HCT116 (cell line): ENCODE measurements at regions not wholly inside any gene's neighbourhood (a gene's known extent, or its start where the extent isn't known, plus 50 kb on each side); places are given as distances from the start of the nearest gene placed in this dataset.

Source experiments
- ATAC-seq: fragments of 200-7000 bp; cut with Tn5 transposase; 2 replicates; pipeline ENCODE4 v1.9.1; 2020; ENCODE audit warnings: mild to moderate bottlenecking, moderate library complexity
- BruUV-seq: library from RNA; stranded (reverse); fragments of 400-500 nt; replicated peaks from 2 replicates; lab custom pipeline; 2021; lab: Mats Ljungman, UMichigan
- CTCF ChIA-PET: fragments of 300-600 bp; sonication (Branson Sonifier 250); formaldehyde crosslinking; loops from one replicate; lab custom pipeline; 2021; ENCODE audit warnings: antibody characterized with exemption; lab: Charles Lee
- POLR2A ChIA-PET: fragments of 300-600, 350-600 bp; sonication (Branson Sonifier 250); formaldehyde crosslinking; loops from one replicate; lab custom pipeline; 2021; ENCODE audit warnings: antibody characterized with exemption; lab: Charles Lee
- RAD21 ChIA-PET, 2 experiments: fragments of 300-600 bp; sonication (Branson Sonifier 250); formaldehyde crosslinking; loops; one replicate each; lab custom pipeline; 2023; ENCODE audit warnings: low total read pairs in 2 of 2; ENCODE audit not compliant: uncharacterized antibody in 2 of 2, unreplicated experiment in 2 of 2, low non-redundant PET in 1 of 2; lab: Charles Lee
- DNase-seq: peaks from one replicate; pipeline ENCODE4 v3.0.0-alpha.2; 2010; ENCODE audit warnings: low read depth, low spot score
- H2AFZ ChIP-seq: fragments of 200-600 bp; shearing (Covaris generic), sonication (generic); 2 replicates; pipeline ENCODE4 v1.6.1; 2017; ENCODE audit warnings: low read depth, mixed run types, mixed read lengths, antibody characterized with exemption, low read length; ENCODE audit not compliant: poor library complexity, severe bottlenecking
- H3K27ac ChIP-seq: 2 replicates; pipeline ENCODE4 v1.5.1; 2012; ENCODE audit warnings: low read depth, low read length
- H3K27me3 ChIP-seq: fragments of 200-600 bp; sonication (generic); 2 replicates; pipeline ENCODE4 v1.6.1; 2016; ENCODE audit warnings: mixed run types, low read length, mixed read lengths; ENCODE audit not compliant: insufficient read depth
- H3K36me3 ChIP-seq, 2 experiments: fragments of 200-500 bp in 1 of 2; fragments of 200-600 bp in 1 of 2; sonication (Bioruptor generic) in 1 of 2; sonication (generic) in 1 of 2; 2 replicates each; pipeline versions ENCODE4 v1.5.1 to v1.6.1; 2014 to 2016; ENCODE audit warnings: low read length in 2 of 2, inconsistent platforms in 1 of 2, mixed read lengths in 1 of 2, mixed run types in 1 of 2; ENCODE audit not compliant: insufficient read depth in 2 of 2, control insufficient read depth in 1 of 2
- H3K4me1 ChIP-seq, 2 experiments: fragments of 200-600 bp in 1 of 2; sonication (generic) in 1 of 2; 2 replicates each; pipeline versions ENCODE4 v1.5.1 to v1.6.1; 2012 to 2017; ENCODE audit warnings: low read length in 2 of 2, inconsistent platforms in 1 of 2, mild to moderate bottlenecking in 1 of 2, mixed read lengths in 1 of 2, mixed run types in 1 of 2, moderate library complexity in 1 of 2; ENCODE audit not compliant: insufficient read depth in 2 of 2, control insufficient read depth in 1 of 2
- H3K4me2 ChIP-seq: fragments of 200-600 bp; sonication (generic); 2 replicates; pipeline ENCODE4 v1.6.1; 2017; ENCODE audit warnings: mixed run types, low read length, mixed read lengths
- H3K4me3 ChIP-seq, 2 experiments: fragments of 200-600 bp in 1 of 2; sonication (generic) in 1 of 2; replicated peaks in 1 of 2; 2 replicates each; pipeline ENCODE4 v1.5.1; 2011 to 2016; ENCODE audit warnings: low read length in 2 of 2, control low read depth in 1 of 2, low read depth in 1 of 2, mild to moderate bottlenecking in 1 of 2, mixed read lengths in 1 of 2, mixed run types in 1 of 2
- H3K79me2 ChIP-seq: fragments of 200-600 bp; sonication (generic); 2 replicates; pipeline ENCODE4 v1.6.1; 2017; ENCODE audit warnings: mild to moderate bottlenecking, mixed run types, low read length, moderate library complexity, mixed read lengths; ENCODE audit not compliant: insufficient read depth
- H3K9ac ChIP-seq: fragments of 200-600 bp; sonication (generic); 2 replicates; pipeline ENCODE4 v1.6.1; 2016; ENCODE audit warnings: low read length, mixed read lengths
- H3K9me2 ChIP-seq: fragments of 200-600 bp; sonication (generic), shearing (Covaris generic); 2 replicates; pipeline ENCODE4 v1.6.1; 2017; ENCODE audit warnings: mixed run types, mild to moderate bottlenecking, moderate library complexity; ENCODE audit not compliant: insufficient read depth
- H3K9me3 ChIP-seq, 2 experiments: fragments of 200-500 bp in 1 of 2; fragments of 200-600 bp in 1 of 2; sonication (Bioruptor generic) in 1 of 2; sonication (generic) in 1 of 2; 2 replicates each; pipeline ENCODE4 v1.6.1; 2014 to 2017; ENCODE audit warnings: low read length in 2 of 2, mixed read lengths in 2 of 2, inconsistent platforms in 1 of 2, low read depth in 1 of 2, mild to moderate bottlenecking in 1 of 2, mixed run types in 1 of 2, moderate library complexity in 1 of 2; ENCODE audit not compliant: control insufficient read depth in 1 of 2, insufficient read depth in 1 of 2
- H4K20me1 ChIP-seq: fragments of 200-600 bp; sonication (generic), shearing (Covaris generic); 2 replicates; pipeline ENCODE4 v1.6.1; 2017; ENCODE audit warnings: mixed run types, mild to moderate bottlenecking, moderate library complexity; ENCODE audit not compliant: insufficient read depth
- CBX3 ChIP-seq: IDR thresholded peaks from 2 replicates; pipeline ENCODE4 v1.6.1; 2012; ENCODE audit warnings: low read depth
- CEBPB ChIP-seq: IDR thresholded peaks from 2 replicates; pipeline ENCODE4 v1.6.1; 2012; ENCODE audit warnings: low read depth
- CTCF ChIP-seq, 3 experiments: fragments of 200-600 bp in 1 of 3; sonication (generic) in 1 of 3; IDR thresholded peaks in 2 of 3; conservative IDR thresholded peaks in 1 of 3; 2 replicates each; pipeline ENCODE4 v1.5.1; 2012 to 2017; ENCODE audit warnings: low read depth in 2 of 3, low read length in 2 of 3, antibody characterized with exemption in 1 of 3, borderline replicate concordance in 1 of 3, control low read depth in 1 of 3, mild to moderate bottlenecking in 1 of 3, mixed read lengths in 1 of 3, mixed run types in 1 of 3, moderate library complexity in 1 of 3; ENCODE audit not compliant: insufficient read depth in 1 of 3
- EGR1 ChIP-seq: IDR thresholded peaks from 2 replicates; pipeline ENCODE4 v1.6.1; 2012; ENCODE audit warnings: low read depth
- EZH2 ChIP-seq: fragments of 200-600 bp; sonication (generic); IDR thresholded peaks from 2 replicates; pipeline ENCODE4 v1.6.1; 2017; ENCODE audit warnings: antibody characterized with exemption, mixed run types
- EZH2phosphoT487 ChIP-seq: fragments of 200-600 bp; IDR thresholded peaks from 2 replicates; pipeline ENCODE4 v1.6.1; 2018; ENCODE audit warnings: antibody characterized with exemption, borderline replicate concordance
- FOSL1 ChIP-seq: IDR thresholded peaks from 2 replicates; pipeline ENCODE4 v1.6.1; 2012; ENCODE audit warnings: low read depth
- JUND ChIP-seq: IDR thresholded peaks from 2 replicates; pipeline ENCODE4 v1.6.1; 2012
- POLR2A ChIP-seq: IDR thresholded peaks from 2 replicates; pipeline ENCODE4 v1.7.0; 2011; ENCODE audit warnings: borderline replicate concordance; ENCODE audit not compliant: insufficient read depth, insufficient read length; ENCODE audit errors: extremely low read depth
- POLR2AphosphoS5 ChIP-seq: IDR thresholded peaks from 2 replicates; pipeline ENCODE4 v1.6.1; 2011; ENCODE audit warnings: mild to moderate bottlenecking, low read depth, low read length, moderate library complexity
- RAD21 ChIP-seq: IDR thresholded peaks from 2 replicates; pipeline ENCODE4 v1.6.1; 2012; ENCODE audit warnings: low read depth, mild to moderate bottlenecking
- SIN3A ChIP-seq: IDR thresholded peaks from 2 replicates; pipeline ENCODE4 v1.6.1; 2012; ENCODE audit warnings: low read depth
- TCF7L2 ChIP-seq: IDR thresholded peaks from 2 replicates; pipeline ENCODE4 v1.7.0; 2011; ENCODE audit warnings: borderline replicate concordance, inconsistent platforms; ENCODE audit not compliant: insufficient read depth, insufficient read length; ENCODE audit errors: extremely low read depth
- YY1 ChIP-seq: IDR thresholded peaks from 2 replicates; pipeline ENCODE4 v1.6.1; 2011; ENCODE audit warnings: low read length, low read depth, moderate library complexity, mild to moderate bottlenecking; ENCODE audit not compliant: insufficient replicate concordance; ENCODE audit errors: extremely low read depth
- ZNF274 ChIP-seq: fragments of 200-500 bp; sonication (Bioruptor generic); IDR thresholded peaks from 2 replicates; pipeline ENCODE4 v1.6.1; 2014; ENCODE audit warnings: mild to moderate bottlenecking, low read depth, low read length, inconsistent platforms
- intact Hi-C: fragments of 100-400 bp; cut with micrococcal nuclease; formaldehyde crosslinking; loops from 2 replicates; pipeline ENCODE4 v1.10.0; 2022
- TF ChIP-seq, protein P1 (sequence below): IDR thresholded peaks from 2 replicates; pipeline ENCODE4 v1.6.1; 2011; ENCODE audit warnings: mild to moderate bottlenecking, low read length, moderate library complexity; ENCODE audit not compliant: insufficient replicate concordance; ENCODE audit errors: extremely low read depth
- TF ChIP-seq, protein P2 (sequence below): IDR thresholded peaks from 2 replicates; pipeline ENCODE4 v1.6.1; 2012; ENCODE audit warnings: low read depth
- TF ChIP-seq, protein P3 (sequence below): IDR thresholded peaks from 2 replicates; pipeline ENCODE4 v1.6.1; 2012
- TF ChIP-seq, protein P4 (sequence below): IDR thresholded peaks from 2 replicates; pipeline ENCODE4 v1.6.1; 2012

DNA sequence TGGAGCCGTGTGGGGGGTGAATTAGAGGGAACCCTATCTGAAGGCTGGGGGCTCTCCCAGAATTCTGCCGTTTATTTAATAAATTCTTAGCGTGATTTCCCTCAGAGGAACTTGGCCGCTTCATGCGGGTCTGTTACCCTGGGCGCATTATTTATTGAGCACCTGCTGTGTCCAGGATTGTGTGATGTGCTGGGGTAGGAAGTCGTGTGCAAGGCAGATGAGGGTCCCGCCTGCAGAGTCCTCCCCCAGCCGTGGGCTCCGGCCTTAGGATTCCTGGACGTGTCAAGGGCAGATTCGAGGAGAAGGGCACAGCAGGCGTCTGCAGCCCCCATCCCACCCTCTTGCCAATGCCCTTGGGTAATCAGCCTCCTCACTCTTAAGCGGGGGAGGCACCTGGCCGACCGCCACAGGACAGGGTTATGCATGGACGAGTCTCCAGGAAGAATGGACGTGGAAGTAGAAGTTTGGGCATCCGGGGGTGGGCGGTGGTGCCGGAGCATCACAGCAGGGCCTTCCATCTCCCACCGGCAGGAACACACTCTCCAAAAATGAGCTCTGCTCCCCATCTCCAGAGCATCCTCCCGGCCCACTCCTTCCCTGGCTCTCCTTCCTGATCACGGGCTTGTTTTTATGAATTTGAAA, 233.3 kb upstream of the C1orf174 start:
- Histone ChIP-seq H3K27ac (no peak overlapping the region), H3K4me3 (no peak overlapping the region), H3K36me3 (no peaks in the 10 kb centered on the region), H3K9ac (no peak overlapping the region), H2AFZ (no peak overlapping the region), H3K27me3 (no peaks in the 10 kb centered on the region), H3K79me2 (no peaks in the 10 kb centered on the region), H3K9me2 (no peaks in the 10 kb centered on the region), H3K4me2 (no peak overlapping the region), H3K4me1 (no peaks in the 10 kb centered on the region), H4K20me1 (no peaks in the 10 kb centered on the region), H3K9me3 (no peaks in the 10 kb centered on the region)
- BruUV-seq = no TSS peak
- DNase-seq = no peak
- intact Hi-C loops = no loop called here
- no peak for TF ChIP-seq YY1
- TF ChIP-seq POLR2A = no peak
- no peak for TF ChIP-seq RAD21
- TF ChIP-seq CBX3 = no peak
- TF ChIP-seq ZNF274 = no peak
- no peak for TF ChIP-seq EGR1
- TF ChIP-seq, protein P1, sequence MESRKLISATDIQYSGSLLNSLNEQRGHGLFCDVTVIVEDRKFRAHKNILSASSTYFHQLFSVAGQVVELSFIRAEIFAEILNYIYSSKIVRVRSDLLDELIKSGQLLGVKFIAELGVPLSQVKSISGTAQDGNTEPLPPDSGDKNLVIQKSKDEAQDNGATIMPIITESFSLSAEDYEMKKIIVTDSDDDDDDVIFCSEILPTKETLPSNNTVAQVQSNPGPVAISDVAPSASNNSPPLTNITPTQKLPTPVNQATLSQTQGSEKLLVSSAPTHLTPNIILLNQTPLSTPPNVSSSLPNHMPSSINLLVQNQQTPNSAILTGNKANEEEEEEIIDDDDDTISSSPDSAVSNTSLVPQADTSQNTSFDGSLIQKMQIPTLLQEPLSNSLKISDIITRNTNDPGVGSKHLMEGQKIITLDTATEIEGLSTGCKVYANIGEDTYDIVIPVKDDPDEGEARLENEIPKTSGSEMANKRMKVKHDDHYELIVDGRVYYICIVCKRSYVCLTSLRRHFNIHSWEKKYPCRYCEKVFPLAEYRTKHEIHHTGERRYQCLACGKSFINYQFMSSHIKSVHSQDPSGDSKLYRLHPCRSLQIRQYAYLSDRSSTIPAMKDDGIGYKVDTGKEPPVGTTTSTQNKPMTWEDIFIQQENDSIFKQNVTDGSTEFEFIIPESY = no peak
- no peak for TF ChIP-seq EZH2
- no peak for TF ChIP-seq TCF7L2
- TF ChIP-seq CTCF (IDR thresholded peaks at IDR 0.05 in 2 of 3, conservative IDR thresholded peaks at IDR 0.05 in 1 of 3; ENCODE audit: borderline replicate concordance in 1 of 3, insufficient read depth in 1 of 3, low read depth in 2 of 3, low read length in 2 of 3) = no peak
- TF ChIP-seq, protein P2, sequence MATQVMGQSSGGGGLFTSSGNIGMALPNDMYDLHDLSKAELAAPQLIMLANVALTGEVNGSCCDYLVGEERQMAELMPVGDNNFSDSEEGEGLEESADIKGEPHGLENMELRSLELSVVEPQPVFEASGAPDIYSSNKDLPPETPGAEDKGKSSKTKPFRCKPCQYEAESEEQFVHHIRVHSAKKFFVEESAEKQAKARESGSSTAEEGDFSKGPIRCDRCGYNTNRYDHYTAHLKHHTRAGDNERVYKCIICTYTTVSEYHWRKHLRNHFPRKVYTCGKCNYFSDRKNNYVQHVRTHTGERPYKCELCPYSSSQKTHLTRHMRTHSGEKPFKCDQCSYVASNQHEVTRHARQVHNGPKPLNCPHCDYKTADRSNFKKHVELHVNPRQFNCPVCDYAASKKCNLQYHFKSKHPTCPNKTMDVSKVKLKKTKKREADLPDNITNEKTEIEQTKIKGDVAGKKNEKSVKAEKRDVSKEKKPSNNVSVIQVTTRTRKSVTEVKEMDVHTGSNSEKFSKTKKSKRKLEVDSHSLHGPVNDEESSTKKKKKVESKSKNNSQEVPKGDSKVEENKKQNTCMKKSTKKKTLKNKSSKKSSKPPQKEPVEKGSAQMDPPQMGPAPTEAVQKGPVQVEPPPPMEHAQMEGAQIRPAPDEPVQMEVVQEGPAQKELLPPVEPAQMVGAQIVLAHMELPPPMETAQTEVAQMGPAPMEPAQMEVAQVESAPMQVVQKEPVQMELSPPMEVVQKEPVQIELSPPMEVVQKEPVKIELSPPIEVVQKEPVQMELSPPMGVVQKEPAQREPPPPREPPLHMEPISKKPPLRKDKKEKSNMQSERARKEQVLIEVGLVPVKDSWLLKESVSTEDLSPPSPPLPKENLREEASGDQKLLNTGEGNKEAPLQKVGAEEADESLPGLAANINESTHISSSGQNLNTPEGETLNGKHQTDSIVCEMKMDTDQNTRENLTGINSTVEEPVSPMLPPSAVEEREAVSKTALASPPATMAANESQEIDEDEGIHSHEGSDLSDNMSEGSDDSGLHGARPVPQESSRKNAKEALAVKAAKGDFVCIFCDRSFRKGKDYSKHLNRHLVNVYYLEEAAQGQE = no peak
- TF ChIP-seq, protein P3, sequence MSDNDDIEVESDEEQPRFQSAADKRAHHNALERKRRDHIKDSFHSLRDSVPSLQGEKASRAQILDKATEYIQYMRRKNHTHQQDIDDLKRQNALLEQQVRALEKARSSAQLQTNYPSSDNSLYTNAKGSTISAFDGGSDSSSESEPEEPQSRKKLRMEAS = no peak
- no peak for TF ChIP-seq JUND
- TF ChIP-seq POLR2AphosphoS5 = no peak
- TF ChIP-seq SIN3A = no peak
- no peak for TF ChIP-seq FOSL1
- TF ChIP-seq, protein P4, sequence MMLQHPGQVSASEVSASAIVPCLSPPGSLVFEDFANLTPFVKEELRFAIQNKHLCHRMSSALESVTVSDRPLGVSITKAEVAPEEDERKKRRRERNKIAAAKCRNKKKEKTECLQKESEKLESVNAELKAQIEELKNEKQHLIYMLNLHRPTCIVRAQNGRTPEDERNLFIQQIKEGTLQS = no peak
- no peak for TF ChIP-seq CEBPB
- TF ChIP-seq EZH2phosphoT487 = no peak
- CTCF ChIA-PET = no interaction called here
- POLR2A ChIA-PET = no interaction called here
- RAD21 ChIA-PET = no interaction called here
- ATAC-seq = no peak
